HL-60 (cell line): ENCODE measurements at regions not wholly inside any gene's neighbourhood (a gene's known extent, or its start where the extent isn't known, plus 50 kb on each side); places are given as distances from the start of the nearest gene placed in this dataset.

Experiments used
- CTCF ChIP-seq: IDR thresholded peaks from one replicate; pipeline ENCODE4 v1.5.1; 2011; ENCODE audit warnings: low read length, control low read depth, inconsistent platforms; ENCODE audit not compliant: insufficient read depth
- POLR2AphosphoS5 ChIP-seq: IDR thresholded peaks from 2 replicates; pipeline ENCODE4 v1.6.1; 2012; ENCODE audit warnings: low read depth
- REST ChIP-seq: IDR thresholded peaks from 2 replicates; pipeline ENCODE4 v1.6.1; 2012; ENCODE audit warnings: low read depth; ENCODE audit not compliant: insufficient replicate concordance

- no peak for TF ChIP-seq CTCF
- TF ChIP-seq REST, result no peak
- TF ChIP-seq POLR2AphosphoS5, result no peak
Measured at GRCh38 chr7:113202284-113202683, 83.9 kb upstream of the SMIM30 start.
